DMS53 treated with DMSO at 0.1 percent for 48 hours (cell line): ENCODE measurements at regions not wholly inside any gene's neighbourhood (a gene's known extent, or its start where the extent isn't known, plus 50 kb on each side); places are given as distances from the start of the nearest gene placed in this dataset.

Source experiments
- DNase-seq: peaks from one replicate; lab custom pipeline; 2025; ENCODE audit not compliant: unreplicated experiment; lab: John Stamatoyannopoulos, UW

- no peak for DNase-seq
Observed at GRCh38 chr4:179492260-179493080, 2050.2 kb upstream of the AGA start.

- no peak for DNase-seq
Observed at GRCh38 chr4:179503976-179504375, 2061.7 kb upstream of the AGA start.

DNA sequence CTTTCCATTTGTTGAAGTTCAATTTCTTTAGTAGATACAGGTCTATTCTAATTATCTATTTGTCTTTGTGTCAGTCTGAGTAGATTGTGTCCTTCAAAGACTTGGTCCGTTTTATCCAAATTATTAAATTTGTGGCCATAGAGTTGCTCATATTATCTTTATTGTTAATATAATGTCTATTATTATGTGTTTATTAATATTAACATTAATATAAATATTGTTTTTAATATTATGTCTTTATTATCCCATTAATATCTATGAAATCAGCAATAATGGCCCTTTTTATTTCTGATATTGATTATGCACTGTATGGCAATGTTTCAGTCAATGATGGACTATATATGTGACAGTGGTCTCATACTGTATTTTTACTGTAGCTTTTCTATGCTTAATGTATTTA lies 2067.3 kb upstream of the AGA start:
- DNase-seq: no peak

DNA sequence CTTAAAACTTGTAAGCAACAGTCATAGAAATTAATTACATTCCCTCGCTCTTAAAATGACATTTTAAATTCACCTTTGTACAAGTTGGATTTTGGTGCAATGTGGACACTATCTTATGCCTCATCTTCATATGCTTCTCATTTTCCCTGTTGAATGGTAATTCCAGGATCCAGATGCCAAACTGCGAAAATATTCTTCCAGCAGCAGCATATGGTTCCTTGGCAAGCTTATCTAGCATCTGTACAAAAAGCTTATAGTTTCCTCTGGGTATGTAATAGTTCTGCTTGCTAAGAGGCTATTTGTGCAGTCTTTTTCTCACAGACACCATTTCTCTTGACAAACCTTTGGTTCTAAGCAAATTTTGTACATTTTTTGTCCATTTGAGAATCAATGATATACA lies 2079.7 kb upstream of the AGA start:
- no peak for DNase-seq

- DNase-seq: no peak
Observed at GRCh38 chr4:179530958-179531357, 2088.7 kb upstream of the AGA start.

DNA sequence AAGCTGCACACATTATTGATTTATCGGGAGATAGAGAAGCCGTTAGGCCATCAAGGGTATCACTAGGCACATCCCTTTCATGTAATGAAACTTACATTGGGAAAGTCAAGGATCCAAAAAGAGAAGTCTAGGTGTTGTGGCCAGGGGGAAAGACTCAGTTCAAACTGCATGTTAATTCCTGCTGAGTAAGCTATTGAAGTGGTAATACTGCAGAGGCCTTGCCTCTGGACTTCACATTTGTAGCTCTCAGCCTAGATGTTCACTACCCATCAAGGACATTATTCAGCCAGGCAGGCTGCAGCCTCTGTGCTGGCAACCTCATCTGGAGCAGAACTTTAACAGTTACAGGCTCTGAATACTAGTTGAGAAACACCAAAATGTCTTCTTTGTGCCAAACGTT lies 2094.5 kb upstream of the AGA start:
- no peak for DNase-seq

GRCh38 chr4:179539641-179540040 lies 2097.4 kb upstream of the AGA start:
- DNase-seq: no peak

DNA sequence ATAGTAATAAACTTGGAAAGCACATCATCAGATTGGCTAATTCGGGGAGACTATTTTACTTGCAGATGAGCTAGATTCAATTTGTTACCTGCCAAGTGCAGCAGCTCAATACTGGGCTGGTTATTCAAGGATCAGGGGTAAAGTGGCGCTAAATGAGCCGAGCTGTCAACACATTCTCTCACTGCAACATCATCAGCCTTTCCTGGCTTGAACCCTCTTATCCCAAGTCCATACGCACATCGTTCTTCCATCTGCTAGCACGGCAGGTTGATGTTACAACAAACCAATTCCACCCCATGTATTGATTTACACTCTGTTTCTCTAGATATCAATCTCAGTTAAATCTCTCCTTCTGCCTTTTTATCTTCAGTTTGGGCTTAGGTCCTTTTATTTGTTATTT lies 2101.5 kb upstream of the AGA start:
- DNase-seq: no peak

DNA sequence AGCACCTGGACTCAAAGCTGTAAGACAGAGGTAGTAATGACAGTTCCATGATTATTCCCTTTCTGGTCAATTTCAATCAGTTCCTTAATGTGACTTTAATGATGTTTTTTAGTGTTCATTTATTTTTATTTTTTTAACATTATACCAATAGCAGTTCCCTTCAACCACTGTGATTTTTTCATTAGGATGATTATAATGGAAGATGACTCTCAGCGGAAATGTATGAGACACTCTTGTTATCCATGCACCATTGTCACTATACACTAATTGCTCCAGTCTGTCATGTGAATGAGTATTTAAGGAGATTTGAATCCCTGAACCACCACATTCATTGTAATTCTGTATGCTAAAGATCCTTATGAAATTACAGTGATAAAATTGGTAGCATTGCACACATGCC lies 2102.3 kb upstream of the AGA start:
- DNase-seq: no peak

DNA sequence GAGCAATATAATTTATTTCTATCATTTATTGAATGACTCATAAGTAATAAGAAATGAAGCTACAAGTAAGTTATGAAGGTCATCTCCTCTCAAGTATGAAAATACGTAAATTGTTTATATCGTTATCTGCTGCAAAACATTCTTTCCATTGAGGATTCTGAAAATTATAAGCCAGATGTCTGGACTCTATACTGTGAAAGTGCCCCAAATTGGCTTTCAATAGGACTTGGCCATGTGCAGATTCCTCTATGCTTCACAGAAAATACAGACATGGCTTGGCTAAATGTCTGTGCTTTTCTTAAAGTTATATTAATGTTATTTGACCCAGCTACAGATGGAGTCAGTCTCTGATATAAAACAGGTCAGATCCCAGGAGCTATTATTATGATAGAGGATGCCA lies 2109.9 kb upstream of the AGA start:
- DNase-seq: no peak

- DNase-seq: no peak
Observed at GRCh38 chr4:179563741-179564140, 2121.5 kb upstream of the AGA start.

DNA sequence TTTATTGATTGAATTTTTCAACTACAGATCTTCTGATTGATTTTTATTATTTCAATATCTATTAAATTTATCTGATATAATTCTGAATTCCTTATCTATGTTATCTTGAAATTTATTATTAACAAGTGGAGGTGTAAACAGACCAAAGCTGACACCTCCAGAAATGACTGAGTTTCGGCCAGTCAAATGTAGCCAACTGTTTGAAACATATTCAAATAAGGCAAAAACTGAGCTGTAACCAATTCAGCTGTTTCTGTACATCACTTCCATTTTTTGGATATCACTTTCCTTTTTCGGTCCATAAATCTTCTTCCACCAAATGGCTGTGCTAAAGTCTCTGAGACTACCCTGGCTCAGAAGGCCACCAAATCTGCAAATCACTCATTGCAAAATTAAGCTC lies 2127.3 kb upstream of the AGA start:
- no peak for DNase-seq

DNA sequence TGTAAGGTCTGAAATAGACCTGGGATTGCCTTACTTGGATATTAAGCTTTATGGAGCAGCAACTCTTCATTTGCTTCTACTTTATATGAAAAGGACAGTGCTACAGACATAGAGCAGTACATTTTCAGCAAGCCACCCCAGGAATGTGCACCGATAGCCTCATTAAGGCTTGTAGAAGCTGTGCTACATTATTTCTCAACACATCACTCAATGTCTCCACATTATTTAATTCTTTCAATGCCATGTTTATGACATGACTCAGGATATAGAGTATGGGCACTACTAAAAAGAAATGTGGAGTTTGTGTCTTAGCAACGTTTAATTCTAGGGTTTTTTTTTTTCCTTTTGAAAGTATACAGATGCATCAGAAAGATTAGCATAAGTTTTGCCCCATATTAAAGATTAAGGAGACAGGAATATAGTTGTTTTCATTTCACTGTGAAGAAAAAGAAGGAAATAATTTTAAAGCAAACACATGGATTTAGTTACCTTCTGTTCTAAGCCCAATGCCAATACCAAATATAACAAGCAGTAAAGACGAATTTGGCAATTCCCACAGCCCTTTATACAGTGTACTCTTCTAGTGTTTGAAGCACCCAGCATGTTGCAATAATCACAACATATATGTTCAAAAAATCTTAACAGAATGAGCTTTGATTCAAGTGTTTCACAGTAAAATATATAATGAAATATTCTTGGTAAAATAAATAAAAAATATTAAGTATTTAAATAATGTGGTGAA lies 2140.1 kb upstream of the AGA start:
- DNase-seq: no peak

- DNase-seq: no peak
Observed at GRCh38 chr4:179583221-179583620, 2141.0 kb upstream of the AGA start.

DNA sequence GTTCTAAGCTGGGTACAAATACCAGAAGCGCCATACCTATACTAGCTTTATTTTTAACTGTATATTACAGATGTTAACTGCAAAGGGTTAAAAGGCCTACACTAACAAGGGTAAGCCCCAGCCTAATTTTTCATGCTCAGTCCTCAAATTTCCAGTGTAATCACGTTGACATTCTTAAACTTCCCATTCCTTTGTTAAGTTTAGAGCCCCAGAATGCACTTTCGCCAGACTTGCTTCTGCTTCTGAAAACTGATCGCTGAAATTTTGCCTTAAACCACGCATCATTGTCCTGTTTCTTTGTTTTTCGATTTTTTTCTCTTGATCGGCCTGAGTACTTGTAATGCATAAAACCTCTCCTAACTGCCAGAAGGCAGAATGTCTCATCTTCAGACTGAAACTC lies 2141.9 kb upstream of the AGA start:
- no peak for DNase-seq

- no peak for DNase-seq
Observed at GRCh38 chr4:179585761-179586160, 2143.5 kb upstream of the AGA start.

GRCh38 chr4:179586460-179586859 lies 2144.2 kb upstream of the AGA start:
- DNase-seq: no peak

GRCh38 chr4:179595671-179596410 lies 2153.6 kb upstream of the AGA start:
- DNase-seq: no peak

DNA sequence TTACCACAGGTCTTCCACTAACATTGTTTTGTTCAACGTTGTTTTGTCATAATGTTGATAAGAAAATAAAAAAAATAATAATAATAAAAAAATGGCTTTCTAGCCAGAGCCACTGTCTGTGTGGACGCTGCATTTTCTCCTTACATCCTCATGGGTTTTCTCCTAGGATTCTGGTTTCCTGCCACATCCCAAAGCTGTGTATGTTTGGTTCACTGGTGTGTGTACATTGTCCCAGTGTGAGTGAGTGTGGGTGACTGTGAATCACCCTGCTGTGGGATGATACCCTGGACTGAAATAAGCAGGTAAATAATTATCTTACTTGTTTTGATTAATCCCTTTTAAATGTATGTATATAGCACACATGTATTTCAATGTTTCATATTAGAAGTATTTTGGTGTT lies 2154.4 kb upstream of the AGA start:
- no peak for DNase-seq

DNA sequence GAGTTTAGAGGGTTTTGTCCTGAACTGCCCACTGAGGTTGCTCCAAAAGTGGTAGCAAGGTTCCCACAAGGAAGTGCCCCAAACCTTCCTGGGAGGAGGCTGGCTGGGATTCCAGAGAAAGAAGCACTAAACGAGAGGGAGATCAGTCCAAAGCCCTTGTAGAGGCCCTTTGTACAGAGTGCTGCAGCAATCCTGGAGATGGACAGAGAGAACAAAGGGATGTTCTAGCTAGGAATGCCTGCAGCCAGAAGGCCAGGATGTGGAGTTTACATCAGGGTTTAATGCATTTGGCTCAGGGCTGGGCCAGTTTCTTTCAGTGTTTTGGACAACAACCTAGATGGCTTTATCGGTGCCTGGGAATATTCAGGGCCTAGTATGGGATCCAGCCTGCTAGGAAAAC lies 2155.1 kb upstream of the AGA start:
- no peak for DNase-seq

- no peak for DNase-seq
Observed at GRCh38 chr4:179601671-179602070, 2159.4 kb upstream of the AGA start.

DNA sequence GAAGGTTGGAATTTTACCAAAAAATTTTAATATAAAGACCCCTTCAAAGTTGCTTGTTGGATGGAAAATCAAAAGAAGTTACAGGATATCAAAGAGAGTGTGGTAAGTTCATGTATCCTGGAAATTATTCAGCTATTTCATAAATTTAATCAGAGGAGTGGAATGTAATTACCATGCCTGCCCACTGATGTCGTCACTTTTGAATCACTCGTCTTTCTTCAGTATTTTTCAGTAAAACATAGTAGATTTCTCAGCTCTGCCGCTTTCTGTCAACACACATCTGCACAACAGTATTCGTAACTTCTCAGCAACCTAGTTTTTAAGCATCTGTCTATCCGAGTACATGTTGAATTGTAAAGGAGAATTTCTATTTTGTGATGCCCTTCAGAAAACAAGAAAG lies 2163.0 kb upstream of the AGA start:
- no peak for DNase-seq
